Mucosa of stomach (tissue), 1 donor: ENCODE measurements at regions not wholly inside any gene's neighbourhood (a gene's known extent, or its start where the extent isn't known, plus 50 kb on each side); places are given as distances from the start of the nearest gene placed in this dataset.
"Not testable (repeated sequence)": the region's sequence is repeated elsewhere in the genome, so short reads cannot be mapped to it uniquely, and the experiment has no call there.

Experiments
- H3K27me3 ChIP-seq: one replicate; pipeline ENCODE4 v1.7.0; 2013; ENCODE audit warnings: mild to moderate bottlenecking, low read length; ENCODE audit not compliant: control insufficient read depth, insufficient read depth
- H3K36me3 ChIP-seq: one replicate; pipeline ENCODE4 v1.7.0; 2013; ENCODE audit warnings: low read length; ENCODE audit not compliant: control insufficient read depth, insufficient read depth
- H3K4me1 ChIP-seq: one replicate; pipeline ENCODE4 v1.7.0; 2013; ENCODE audit warnings: mild to moderate bottlenecking, low read length; ENCODE audit not compliant: control insufficient read depth, insufficient read depth
- H3K4me3 ChIP-seq: one replicate; pipeline ENCODE4 v1.7.0; 2013; ENCODE audit warnings: low read length
- H3K9ac ChIP-seq: one replicate; pipeline ENCODE4 v1.7.0; 2013; ENCODE audit warnings: mild to moderate bottlenecking, low read length, moderate library complexity
- H3K9me3 ChIP-seq: one replicate; pipeline ENCODE4 v1.7.0; 2013; ENCODE audit warnings: mild to moderate bottlenecking, low read length, moderate library complexity; ENCODE audit not compliant: control insufficient read depth
- donor health status: Pancreatic carcinoma.

- H3K9me3 ChIP-seq, result no peaks in the 10 kb centered on the region
- H3K4me1 ChIP-seq, result no peaks in the 10 kb centered on the region
- H3K4me3 ChIP-seq, result no peak overlapping the region
- H3K9ac ChIP-seq, result no peak overlapping the region
- H3K36me3 ChIP-seq, result no peaks in the 10 kb centered on the region
- H3K27me3 ChIP-seq, result no peaks in the 10 kb centered on the region
Measured at GRCh38 chr13:90039516-90039915, 1308.0 kb upstream of the MIR17HG start.

GRCh38 chr13:90047600-90047999 lies 1299.9 kb upstream of the MIR17HG start:
- no peak overlapping the region for H3K4me3 ChIP-seq
- no peaks in the 10 kb centered on the region for H3K27me3 ChIP-seq
- H3K9ac ChIP-seq, result no peak overlapping the region
- H3K9me3 ChIP-seq, result no peaks in the 10 kb centered on the region
- no peaks in the 10 kb centered on the region for H3K4me1 ChIP-seq
- no peaks in the 10 kb centered on the region for H3K36me3 ChIP-seq

- no peak overlapping the region for H3K4me3 ChIP-seq
- H3K36me3 ChIP-seq, result no peaks in the 10 kb centered on the region
- no peaks in the 10 kb centered on the region for H3K9me3 ChIP-seq
- H3K9ac ChIP-seq, result no peak overlapping the region
- H3K4me1 ChIP-seq, result no peaks in the 10 kb centered on the region
- no peaks in the 10 kb centered on the region for H3K27me3 ChIP-seq
Measured at GRCh38 chr13:90049989-90050671, 1297.4 kb upstream of the MIR17HG start.

- H3K36me3 ChIP-seq, result no peaks in the 10 kb centered on the region
- no peaks in the 10 kb centered on the region for H3K4me1 ChIP-seq
- H3K4me3 ChIP-seq, result no peak overlapping the region
- H3K9me3 ChIP-seq, result no peaks in the 10 kb centered on the region
- no peaks in the 10 kb centered on the region for H3K27me3 ChIP-seq
- no peak overlapping the region for H3K9ac ChIP-seq
Measured at GRCh38 chr13:90055121-90055520, 1292.4 kb upstream of the MIR17HG start.

GRCh38 chr13:90055760-90056159 lies 1291.7 kb upstream of the MIR17HG start:
- Histone ChIP-seq H3K4me1 (no peaks in the 10 kb centered on the region), H3K36me3 (no peaks in the 10 kb centered on the region), H3K9ac (no peak overlapping the region), H3K27me3 (no peaks in the 10 kb centered on the region), H3K4me3 (no peak overlapping the region), H3K9me3 (no peaks in the 10 kb centered on the region)

- not testable (repeated sequence) for H3K4me1 ChIP-seq, H3K9me3 ChIP-seq, H3K4me3 ChIP-seq, H3K36me3 ChIP-seq, H3K9ac ChIP-seq, H3K27me3 ChIP-seq
Measured at GRCh38 chr13:90064226-90064625, 1283.3 kb upstream of the MIR17HG start.

- H3K9me3 ChIP-seq, result no peaks in the 10 kb centered on the region
- H3K4me3 ChIP-seq, result no peak overlapping the region
- H3K4me1 ChIP-seq, result no peaks in the 10 kb centered on the region
- no peaks in the 10 kb centered on the region for H3K27me3 ChIP-seq
- no peak overlapping the region for H3K9ac ChIP-seq
- H3K36me3 ChIP-seq, result no peaks in the 10 kb centered on the region
Measured at GRCh38 chr13:90068658-90069057, 1278.8 kb upstream of the MIR17HG start.

GRCh38 chr13:90070362-90070761 lies 1277.1 kb upstream of the MIR17HG start:
- no peaks in the 10 kb centered on the region for H3K9me3 ChIP-seq
- H3K36me3 ChIP-seq, result no peaks in the 10 kb centered on the region
- no peaks in the 10 kb centered on the region for H3K27me3 ChIP-seq
- no peak overlapping the region for H3K9ac ChIP-seq
- no peak overlapping the region for H3K4me3 ChIP-seq
- H3K4me1 ChIP-seq, result no peaks in the 10 kb centered on the region

- no peak overlapping the region for H3K9ac ChIP-seq
- H3K4me3 ChIP-seq, result no peak overlapping the region
- H3K4me1 ChIP-seq, result no peaks in the 10 kb centered on the region
- H3K27me3 ChIP-seq, result no peaks in the 10 kb centered on the region
- H3K36me3 ChIP-seq, result no peaks in the 10 kb centered on the region
- no peaks in the 10 kb centered on the region for H3K9me3 ChIP-seq
Measured at GRCh38 chr13:90070837-90071525, 1276.5 kb upstream of the MIR17HG start.

GRCh38 chr13:90084684-90085290 lies 1262.7 kb upstream of the MIR17HG start:
- Histone ChIP-seq H3K9ac (no peak overlapping the region), H3K36me3 (no peaks in the 10 kb centered on the region), H3K27me3 (no peaks in the 10 kb centered on the region)

GRCh38 chr13:90089051-90089450 lies 1258.4 kb upstream of the MIR17HG start:
- Histone ChIP-seq H3K36me3 (no peaks in the 10 kb centered on the region), H3K4me1 (no peaks in the 10 kb centered on the region), H3K4me3 (no peak overlapping the region), H3K9ac (no peak overlapping the region), H3K9me3 (no peaks in the 10 kb centered on the region), H3K27me3 (no peaks in the 10 kb centered on the region)

More at GRCh38 chr13:90084684-90085290, 1262.7 kb upstream of the MIR17HG start:
- Histone ChIP-seq H3K4me1 (no peaks in the 10 kb centered on the region), H3K4me3 (no peak overlapping the region), H3K9me3 (no peaks in the 10 kb centered on the region)

GRCh38 chr13:90091611-90092010 lies 1255.9 kb upstream of the MIR17HG start:
- no peaks in the 10 kb centered on the region for H3K4me1 ChIP-seq
- no peaks in the 10 kb centered on the region for H3K36me3 ChIP-seq
- H3K9ac ChIP-seq, result no peak overlapping the region
- no peak overlapping the region for H3K4me3 ChIP-seq
- no peaks in the 10 kb centered on the region for H3K27me3 ChIP-seq
- H3K9me3 ChIP-seq, result no peaks in the 10 kb centered on the region
